ENCODE measurements at regions not wholly inside any gene's neighbourhood (a gene's known extent, or its start where the extent isn't known, plus 50 kb on each side); places are given as distances from the start of the nearest gene placed in this dataset.

DNA sequence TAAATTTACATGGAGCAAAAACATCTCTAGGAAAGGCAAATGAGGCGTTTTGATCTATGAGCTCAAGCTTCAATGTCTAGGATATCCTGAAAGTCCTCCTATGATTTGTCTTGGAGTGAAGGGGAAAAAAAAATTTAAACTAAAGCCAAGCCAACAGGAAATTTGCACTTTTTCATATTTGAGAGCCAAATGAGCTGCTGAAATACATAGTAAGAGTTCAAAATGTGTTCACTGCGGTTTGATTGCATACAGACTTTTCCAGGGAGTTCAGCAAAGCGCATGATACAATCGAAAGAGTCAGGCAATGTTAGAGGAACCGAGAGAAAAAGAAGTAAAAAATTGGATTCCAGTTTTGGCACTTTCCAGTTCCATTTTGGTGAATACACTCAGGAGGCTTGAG lies 633.4 kb upstream of the MGMT start:
- no TSS peak for BruUV-seq (replicated peaks)
- DNase-seq (ENCODE audit: low read depth, low spot score) (no peak), ATAC-seq (no peak)
- H3K27ac ChIP-seq (ENCODE audit: low read depth, low read length), result no peak overlapping the region
- ChIA-PET RAD21 (ENCODE audit: low non-redundant PET in 1 of 2, low total read pairs in 2 of 2, uncharacterized antibody in 2 of 2, unreplicated experiment in 2 of 2) (no interaction called here), CTCF (no interaction called here), POLR2A (no interaction called here)
- H3K4me3 ChIP-seq (replicated peaks in 1 of 2; ENCODE audit: low read depth in 1 of 2, low read length in 2 of 2), result no peak overlapping the region
- no peaks in the 10 kb centered on the region for H3K79me2 ChIP-seq (ENCODE audit: insufficient read depth, low read length)
- no peak for TF ChIP-seq CBX3 (IDR thresholded peaks at IDR 0.05; ENCODE audit: low read depth)
- H2AFZ ChIP-seq (ENCODE audit: low read depth, low read length, poor library complexity, severe bottlenecking), result no peak overlapping the region
- H3K9ac ChIP-seq (ENCODE audit: low read length), result no peak overlapping the region
- no peak overlapping the region for H3K4me2 ChIP-seq (ENCODE audit: low read length)
- H3K4me1 ChIP-seq (ENCODE audit: control insufficient read depth in 1 of 2, insufficient read depth in 2 of 2, low read length in 2 of 2), result no peaks in the 10 kb centered on the region
- no peaks in the 10 kb centered on the region for H3K9me2 ChIP-seq (ENCODE audit: insufficient read depth)
- H3K27me3 ChIP-seq (ENCODE audit: insufficient read depth, low read length), result peaks cover 32% of the 10 kb centered on the region
- H4K20me1 ChIP-seq (ENCODE audit: insufficient read depth), result no peaks in the 10 kb centered on the region
- intact Hi-C loops (cut with micrococcal nuclease), result no loop called here
- H3K9me3 ChIP-seq (ENCODE audit: control insufficient read depth in 1 of 2, insufficient read depth in 1 of 2, low read depth in 1 of 2, low read length in 2 of 2), result no peaks in the 10 kb centered on the region
- H3K36me3 ChIP-seq (ENCODE audit: control insufficient read depth in 1 of 2, insufficient read depth in 2 of 2, low read length in 2 of 2), result no peaks in the 10 kb centered on the region

DNA sequence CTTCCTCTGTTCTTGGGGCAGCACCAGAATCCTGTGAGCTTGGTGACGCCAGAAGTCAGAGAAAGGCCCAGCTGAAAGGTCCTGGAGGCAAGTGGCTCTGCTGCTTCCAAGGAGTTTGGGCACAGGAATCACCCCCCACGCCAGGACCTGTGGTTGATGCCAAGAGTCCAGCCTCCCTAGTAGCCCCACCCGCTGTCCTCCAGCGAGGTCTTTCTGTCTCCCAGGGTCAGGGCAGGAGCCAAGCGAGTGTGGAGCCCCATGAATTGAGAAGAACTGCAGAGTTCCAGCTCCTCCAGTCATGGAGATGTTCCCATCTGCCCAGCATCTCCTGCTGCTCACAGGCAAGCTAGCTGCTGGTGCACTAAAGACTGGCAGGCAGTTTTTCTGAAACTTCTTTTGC lies 631.7 kb upstream of the MGMT start:
- H3K4me2 ChIP-seq (ENCODE audit: low read length), result no peak overlapping the region
- no peak overlapping the region for H3K27ac ChIP-seq (ENCODE audit: low read depth, low read length)
- no peaks in the 10 kb centered on the region for H3K9me3 ChIP-seq (ENCODE audit: control insufficient read depth in 1 of 2, insufficient read depth in 1 of 2, low read depth in 1 of 2, low read length in 2 of 2)
- ChIA-PET POLR2A (no interaction called here), RAD21 (ENCODE audit: low non-redundant PET in 1 of 2, low total read pairs in 2 of 2, uncharacterized antibody in 2 of 2, unreplicated experiment in 2 of 2) (no interaction called here), CTCF (no interaction called here)
- no peaks in the 10 kb centered on the region for H3K36me3 ChIP-seq (ENCODE audit: control insufficient read depth in 1 of 2, insufficient read depth in 2 of 2, low read length in 2 of 2)
- BruUV-seq (replicated peaks), result no TSS peak
- H3K79me2 ChIP-seq (ENCODE audit: insufficient read depth, low read length), result no peaks in the 10 kb centered on the region
- peaks cover 28% of the 10 kb centered on the region for H3K27me3 ChIP-seq (ENCODE audit: insufficient read depth, low read length)
- TF ChIP-seq RAD21 (IDR thresholded peaks at IDR 0.05; ENCODE audit: low read depth) (no peak), EZH2phosphoT487 (IDR thresholded peaks at IDR 0.05; ENCODE audit: borderline replicate concordance) (no peak), SIN3A (IDR thresholded peaks at IDR 0.05; ENCODE audit: low read depth) (no peak), EGR1 (IDR thresholded peaks at IDR 0.05; ENCODE audit: low read depth) (no peak), YY1 (IDR thresholded peaks at IDR 0.05; ENCODE audit: extremely low read depth, insufficient replicate concordance, low read depth, low read length) (no peak), ELF1 (IDR thresholded peaks at IDR 0.05; ENCODE audit: borderline replicate concordance, low read depth) (no peak), EZH2 (IDR thresholded peaks at IDR 0.05) (no peak), CEBPB (IDR thresholded peaks at IDR 0.05; ENCODE audit: low read depth) (no peak), FOSL1 (IDR thresholded peaks at IDR 0.05; ENCODE audit: low read depth) (no peak)
- TF ChIP-seq, protein P1, sequence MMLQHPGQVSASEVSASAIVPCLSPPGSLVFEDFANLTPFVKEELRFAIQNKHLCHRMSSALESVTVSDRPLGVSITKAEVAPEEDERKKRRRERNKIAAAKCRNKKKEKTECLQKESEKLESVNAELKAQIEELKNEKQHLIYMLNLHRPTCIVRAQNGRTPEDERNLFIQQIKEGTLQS (IDR thresholded peaks at IDR 0.05), result no peak
- TF ChIP-seq, protein P2, sequence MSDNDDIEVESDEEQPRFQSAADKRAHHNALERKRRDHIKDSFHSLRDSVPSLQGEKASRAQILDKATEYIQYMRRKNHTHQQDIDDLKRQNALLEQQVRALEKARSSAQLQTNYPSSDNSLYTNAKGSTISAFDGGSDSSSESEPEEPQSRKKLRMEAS (IDR thresholded peaks at IDR 0.05), result no peak
- TF ChIP-seq, protein P3, sequence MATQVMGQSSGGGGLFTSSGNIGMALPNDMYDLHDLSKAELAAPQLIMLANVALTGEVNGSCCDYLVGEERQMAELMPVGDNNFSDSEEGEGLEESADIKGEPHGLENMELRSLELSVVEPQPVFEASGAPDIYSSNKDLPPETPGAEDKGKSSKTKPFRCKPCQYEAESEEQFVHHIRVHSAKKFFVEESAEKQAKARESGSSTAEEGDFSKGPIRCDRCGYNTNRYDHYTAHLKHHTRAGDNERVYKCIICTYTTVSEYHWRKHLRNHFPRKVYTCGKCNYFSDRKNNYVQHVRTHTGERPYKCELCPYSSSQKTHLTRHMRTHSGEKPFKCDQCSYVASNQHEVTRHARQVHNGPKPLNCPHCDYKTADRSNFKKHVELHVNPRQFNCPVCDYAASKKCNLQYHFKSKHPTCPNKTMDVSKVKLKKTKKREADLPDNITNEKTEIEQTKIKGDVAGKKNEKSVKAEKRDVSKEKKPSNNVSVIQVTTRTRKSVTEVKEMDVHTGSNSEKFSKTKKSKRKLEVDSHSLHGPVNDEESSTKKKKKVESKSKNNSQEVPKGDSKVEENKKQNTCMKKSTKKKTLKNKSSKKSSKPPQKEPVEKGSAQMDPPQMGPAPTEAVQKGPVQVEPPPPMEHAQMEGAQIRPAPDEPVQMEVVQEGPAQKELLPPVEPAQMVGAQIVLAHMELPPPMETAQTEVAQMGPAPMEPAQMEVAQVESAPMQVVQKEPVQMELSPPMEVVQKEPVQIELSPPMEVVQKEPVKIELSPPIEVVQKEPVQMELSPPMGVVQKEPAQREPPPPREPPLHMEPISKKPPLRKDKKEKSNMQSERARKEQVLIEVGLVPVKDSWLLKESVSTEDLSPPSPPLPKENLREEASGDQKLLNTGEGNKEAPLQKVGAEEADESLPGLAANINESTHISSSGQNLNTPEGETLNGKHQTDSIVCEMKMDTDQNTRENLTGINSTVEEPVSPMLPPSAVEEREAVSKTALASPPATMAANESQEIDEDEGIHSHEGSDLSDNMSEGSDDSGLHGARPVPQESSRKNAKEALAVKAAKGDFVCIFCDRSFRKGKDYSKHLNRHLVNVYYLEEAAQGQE (IDR thresholded peaks at IDR 0.05; ENCODE audit: low read depth), result no peak
- no peaks in the 10 kb centered on the region for H4K20me1 ChIP-seq (ENCODE audit: insufficient read depth)
- DNase-seq (ENCODE audit: low read depth, low spot score) (no peak), ATAC-seq (no peak)
- no peaks in the 10 kb centered on the region for H3K4me1 ChIP-seq (ENCODE audit: control insufficient read depth in 1 of 2, insufficient read depth in 2 of 2, low read length in 2 of 2)
- no peak overlapping the region for H3K9ac ChIP-seq (ENCODE audit: low read length)
- no peak overlapping the region for H2AFZ ChIP-seq (ENCODE audit: low read depth, low read length, poor library complexity, severe bottlenecking)
- H3K9me2 ChIP-seq (ENCODE audit: insufficient read depth), result no peaks in the 10 kb centered on the region
- H3K4me3 ChIP-seq (replicated peaks in 1 of 2; ENCODE audit: low read depth in 1 of 2, low read length in 2 of 2), result no peak overlapping the region
- intact Hi-C loops (cut with micrococcal nuclease), result no loop called here
